Islet of Langerhans (tissue), 1 donor: ENCODE measurements at regions not wholly inside any gene's neighbourhood (a gene's known extent, or its start where the extent isn't known, plus 50 kb on each side); places are given as distances from the start of the nearest gene placed in this dataset.
"Not testable (repeated sequence)": the region's sequence is repeated elsewhere in the genome, so short reads cannot be mapped to it uniquely, and the experiment has no call there.

Experiments
- FAIRE-seq: peaks from one replicate; lab custom pipeline; 2011; peaks lifted over from hg19 to GRCh38; lab: Jason Lieb, UNC

DNA sequence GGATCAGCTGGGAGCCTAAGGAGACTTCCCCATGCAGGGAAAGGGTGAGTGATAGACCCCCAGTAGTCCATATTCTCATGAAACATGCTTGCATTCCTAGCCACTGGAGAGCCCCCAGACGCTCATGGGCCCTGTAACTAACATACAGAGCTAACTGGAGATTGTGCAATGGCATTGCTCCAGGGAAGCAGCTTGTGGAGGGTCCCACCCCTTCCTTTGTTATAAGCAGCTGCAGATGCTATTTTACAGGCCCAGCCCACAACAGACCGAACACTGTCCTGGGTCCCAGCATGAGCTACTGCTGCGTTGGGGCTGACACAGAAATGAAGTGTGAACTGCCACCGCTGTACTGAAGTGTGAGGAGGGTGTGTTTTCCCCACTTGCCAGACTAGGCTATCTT lies 1465.7 kb upstream of the DIAPH2 start:
- FAIRE-seq: no peak

- FAIRE-seq: no peak
Measured at GRCh38 chrX:95248386-95248785, 1436.3 kb upstream of the DIAPH2 start.

DNA sequence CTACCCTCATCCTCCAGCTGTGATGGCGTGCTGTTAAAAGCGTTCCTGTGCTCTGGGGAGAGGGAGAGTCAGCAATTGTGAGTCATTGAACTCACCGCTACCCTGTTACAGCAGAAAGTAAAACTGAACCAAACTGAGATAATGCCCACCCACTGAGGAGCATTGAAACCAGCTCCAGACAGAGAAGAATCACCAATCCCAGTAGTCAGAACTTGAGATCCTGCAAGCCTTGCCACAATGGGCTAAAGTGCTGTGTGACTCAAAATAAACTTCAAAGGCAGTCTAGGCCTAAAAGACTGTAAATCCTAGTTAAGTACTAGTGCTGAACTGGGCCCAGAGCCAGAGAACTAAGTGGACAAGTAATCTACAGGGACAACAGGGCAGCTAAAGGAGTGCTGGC lies 1394.2 kb upstream of the DIAPH2 start:
- FAIRE-seq: no peak

DNA sequence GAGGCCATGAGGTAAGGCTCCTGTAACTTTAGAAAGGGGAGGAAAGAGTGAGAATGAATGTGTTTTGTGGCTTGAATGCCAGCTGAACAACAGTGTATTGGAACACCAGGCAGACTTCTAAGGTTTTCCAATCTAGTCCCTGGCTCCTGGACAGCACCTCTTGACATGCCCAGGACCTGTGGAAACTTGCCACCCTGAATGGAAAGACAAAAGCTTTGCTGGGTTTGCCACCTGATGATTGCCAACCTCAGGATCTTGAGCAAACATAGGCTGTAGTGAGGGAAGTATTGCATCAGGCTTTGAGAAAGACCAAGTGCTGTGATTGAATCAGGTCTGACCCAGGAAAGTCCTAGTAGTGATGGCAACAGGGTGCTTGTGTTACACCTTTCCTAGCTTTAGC lies 1393.1 kb upstream of the DIAPH2 start:
- no peak for FAIRE-seq

GRCh38 chrX:95318882-95319281 lies 1365.8 kb upstream of the DIAPH2 start:
- FAIRE-seq: no peak

DNA sequence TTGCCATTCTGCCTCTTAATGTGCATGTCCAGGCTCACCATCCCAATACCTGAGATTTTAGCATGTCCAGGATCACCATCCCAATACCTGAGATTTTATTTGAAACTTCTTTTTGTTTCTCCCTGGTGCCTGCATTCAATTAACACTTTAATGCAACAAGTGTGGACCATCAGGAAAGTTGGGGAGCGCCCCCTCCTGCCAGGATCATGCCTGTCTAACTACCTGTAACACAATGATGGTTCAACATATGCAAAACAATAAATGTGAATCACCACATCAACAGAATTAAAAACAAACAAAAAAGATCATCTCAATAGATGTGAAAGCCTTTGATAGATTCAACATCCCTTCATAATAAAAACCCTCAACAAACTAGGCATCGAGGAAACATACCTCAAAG lies 1359.5 kb upstream of the DIAPH2 start:
- FAIRE-seq: no peak

GRCh38 chrX:95330292-95330691 lies 1354.3 kb upstream of the DIAPH2 start:
- no peak for FAIRE-seq

DNA sequence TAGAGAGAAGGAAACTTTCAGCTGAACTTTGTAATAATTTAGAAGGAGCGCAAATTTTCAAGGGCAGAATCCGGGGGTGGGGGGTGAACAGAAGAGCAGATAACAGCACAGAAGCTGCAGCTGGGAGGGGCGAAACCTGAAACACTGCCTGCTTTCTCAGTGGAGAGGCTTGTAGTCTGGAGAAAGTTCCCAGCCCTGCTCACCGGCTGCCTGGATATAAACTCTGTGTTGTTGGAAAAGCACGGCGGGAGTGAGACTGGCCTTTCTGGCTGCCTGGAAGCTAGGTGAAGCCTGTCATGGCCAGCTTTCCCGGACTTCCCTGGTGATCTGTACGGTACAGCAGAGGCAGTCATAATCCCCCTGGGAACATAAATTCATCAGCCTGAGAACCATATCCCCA lies 1352.1 kb upstream of the DIAPH2 start:
- FAIRE-seq: no peak

- peak; percentile 51 for FAIRE-seq
Measured at GRCh38 chrX:95346856-95347255, 1337.8 kb upstream of the DIAPH2 start.

DNA sequence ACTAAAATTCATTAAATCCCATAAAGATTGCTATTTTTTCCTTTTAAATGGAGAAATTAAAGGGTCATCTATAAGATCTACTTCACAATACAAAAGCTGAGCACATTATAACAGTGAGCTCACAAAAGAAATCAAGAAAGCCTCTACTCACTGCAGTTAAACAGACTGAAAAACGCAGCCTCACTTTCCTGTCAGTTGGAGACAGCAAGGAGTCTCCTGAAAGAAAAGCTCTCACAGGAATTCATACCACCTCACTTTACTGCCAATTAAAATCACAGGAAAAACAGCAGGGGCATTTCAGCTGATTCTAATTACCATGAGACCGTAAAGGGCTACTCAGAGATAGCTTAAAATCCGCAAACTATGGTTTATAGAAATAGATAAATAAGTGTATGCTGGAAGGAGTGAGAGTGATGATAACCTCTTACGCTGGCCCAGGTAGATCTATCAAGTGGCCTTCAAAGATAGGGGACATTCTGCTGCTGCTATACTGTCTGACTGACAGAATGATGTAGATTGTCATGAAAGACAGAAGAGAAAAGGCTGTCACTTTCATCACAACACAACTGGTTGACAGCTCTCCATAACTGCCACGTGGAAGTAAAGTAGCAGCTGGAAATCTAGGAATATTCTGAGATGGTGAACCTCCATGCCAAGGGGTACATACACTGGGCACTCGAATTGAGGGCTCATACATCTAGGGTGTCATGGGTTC lies 1333.7 kb upstream of the DIAPH2 start:
- FAIRE-seq: no peak

GRCh38 chrX:95367286-95367685 lies 1317.4 kb upstream of the DIAPH2 start:
- no peak for FAIRE-seq

DNA sequence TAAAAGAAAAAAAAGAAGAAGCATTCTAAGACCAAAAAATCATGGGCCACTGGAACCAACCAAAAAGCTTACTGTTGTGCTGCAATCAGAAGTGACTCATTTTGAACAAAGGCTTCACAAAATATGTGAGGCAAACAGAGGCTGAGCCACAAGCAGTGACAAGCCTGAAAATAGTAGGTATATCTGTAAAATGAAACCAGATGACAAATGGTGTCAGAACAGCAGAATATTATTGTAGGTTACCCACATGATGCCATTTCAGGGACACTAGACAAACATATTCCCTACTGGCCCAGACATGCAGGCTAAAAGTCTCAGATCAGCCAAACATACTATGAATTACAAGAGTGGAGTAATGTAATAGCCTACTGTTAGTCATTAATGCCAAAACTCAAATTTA lies 1301.8 kb upstream of the DIAPH2 start:
- no peak for FAIRE-seq

- peak; percentile 83 for FAIRE-seq
Measured at GRCh38 chrX:95383778-95384177, 1300.9 kb upstream of the DIAPH2 start.

- FAIRE-seq: no peak
Measured at GRCh38 chrX:95427389-95427788, 1257.3 kb upstream of the DIAPH2 start.

DNA sequence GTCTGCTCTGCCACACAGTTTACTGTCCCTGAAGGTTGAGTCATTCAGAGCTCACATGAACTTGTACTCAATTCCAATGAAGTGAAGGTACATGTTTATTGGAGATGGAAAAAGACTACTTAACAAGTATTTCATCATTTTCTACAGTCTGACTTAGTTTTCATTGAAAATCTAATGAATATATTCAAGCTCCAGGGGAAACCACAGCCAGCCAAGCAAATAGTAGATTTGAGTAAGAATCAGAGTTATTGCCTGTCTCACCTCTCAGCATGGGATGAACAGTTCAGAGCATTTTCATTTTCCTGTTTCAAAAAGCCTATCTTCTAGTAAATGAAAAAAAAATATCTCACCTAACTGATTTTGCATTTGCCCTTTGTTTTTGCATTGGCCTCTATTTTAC lies 1249.4 kb upstream of the DIAPH2 start:
- FAIRE-seq: no peak

DNA sequence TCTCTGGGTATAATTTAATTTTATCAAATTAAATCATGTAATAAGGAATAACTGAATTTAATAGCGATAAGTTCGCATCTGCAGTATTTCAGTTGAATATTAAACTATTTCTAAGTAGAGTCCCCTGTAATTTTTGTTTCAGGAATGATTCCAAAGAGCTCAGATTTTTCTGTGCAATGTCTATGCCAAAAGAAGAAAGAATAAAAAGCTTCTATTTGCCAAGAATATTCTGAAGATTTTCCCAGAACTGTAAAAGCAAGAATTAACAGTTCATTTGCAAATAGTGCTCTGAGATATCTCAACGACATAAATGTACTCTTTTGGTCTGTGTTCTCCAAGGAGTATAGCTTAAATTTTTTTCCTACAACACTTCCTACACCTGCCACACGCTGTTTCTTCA lies 1242.8 kb upstream of the DIAPH2 start:
- FAIRE-seq: no peak

- no peak for FAIRE-seq
Measured at GRCh38 chrX:95484781-95485180, 1199.9 kb upstream of the DIAPH2 start.

DNA sequence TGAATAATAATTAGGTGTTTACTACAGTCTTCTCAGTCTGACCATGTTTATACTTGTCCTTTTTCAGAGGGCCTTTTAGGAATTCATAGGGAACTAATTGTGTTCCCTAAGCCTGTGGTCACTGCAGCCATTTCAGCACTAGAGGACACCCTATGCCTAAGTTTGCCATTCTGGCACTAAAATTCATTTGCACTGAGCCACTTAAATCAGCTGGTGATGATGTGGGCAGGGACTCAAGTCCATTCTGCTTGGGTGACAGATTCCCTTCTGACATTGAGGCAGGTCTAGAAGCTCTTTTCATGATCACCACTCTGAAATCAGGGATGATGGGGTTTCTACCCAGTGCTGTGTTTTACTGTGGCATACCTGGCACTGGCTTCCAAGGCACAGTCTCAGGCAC lies 1178.9 kb upstream of the DIAPH2 start:
- FAIRE-seq: no peak

- FAIRE-seq: no peak
Measured at GRCh38 chrX:95509474-95509873, 1175.2 kb upstream of the DIAPH2 start.

DNA sequence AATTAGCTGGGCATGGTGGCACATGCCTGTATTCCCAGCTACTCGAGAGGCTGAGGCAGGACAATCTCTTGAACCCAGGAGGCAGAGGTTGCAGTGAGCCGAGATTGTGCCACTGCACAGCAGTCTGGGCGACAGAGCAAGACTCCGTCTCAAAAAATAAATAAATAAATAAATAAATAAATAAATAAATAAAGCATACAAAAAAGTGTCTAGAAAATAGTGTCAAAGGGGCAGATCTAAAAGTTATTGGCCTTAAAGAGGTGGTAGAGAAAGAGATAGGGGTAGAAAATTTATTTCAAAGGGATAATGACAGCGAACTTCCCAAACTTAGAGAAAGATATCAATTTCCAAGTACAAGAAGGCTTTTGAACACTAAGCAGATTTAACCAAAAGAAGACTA lies 1160.6 kb upstream of the DIAPH2 start:
- FAIRE-seq: not testable (repeated sequence)

- FAIRE-seq: no peak
Measured at GRCh38 chrX:95536111-95536510, 1148.5 kb upstream of the DIAPH2 start.

- no peak for FAIRE-seq
Measured at GRCh38 chrX:95536661-95537060, 1148.0 kb upstream of the DIAPH2 start.

DNA sequence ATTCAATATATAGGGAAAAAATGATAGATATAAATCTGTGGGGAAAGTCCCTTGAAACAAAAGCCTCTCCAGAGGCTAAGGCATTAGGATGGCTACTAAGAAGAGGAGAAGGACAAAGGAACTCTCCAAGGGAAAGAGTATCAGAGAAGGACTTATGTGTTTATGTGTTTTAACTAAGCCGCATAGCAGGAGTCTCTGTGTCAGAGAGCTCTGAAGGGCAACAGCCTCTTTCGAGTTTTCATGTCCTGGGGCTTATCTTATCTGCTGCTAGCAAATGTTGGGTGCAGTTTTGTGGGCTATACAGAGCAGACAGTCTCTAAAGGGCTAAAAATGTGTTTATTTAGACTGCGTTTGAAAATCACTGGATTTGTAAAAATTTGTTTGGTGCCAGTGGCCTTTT lies 1145.6 kb upstream of the DIAPH2 start:
- no peak for FAIRE-seq

DNA sequence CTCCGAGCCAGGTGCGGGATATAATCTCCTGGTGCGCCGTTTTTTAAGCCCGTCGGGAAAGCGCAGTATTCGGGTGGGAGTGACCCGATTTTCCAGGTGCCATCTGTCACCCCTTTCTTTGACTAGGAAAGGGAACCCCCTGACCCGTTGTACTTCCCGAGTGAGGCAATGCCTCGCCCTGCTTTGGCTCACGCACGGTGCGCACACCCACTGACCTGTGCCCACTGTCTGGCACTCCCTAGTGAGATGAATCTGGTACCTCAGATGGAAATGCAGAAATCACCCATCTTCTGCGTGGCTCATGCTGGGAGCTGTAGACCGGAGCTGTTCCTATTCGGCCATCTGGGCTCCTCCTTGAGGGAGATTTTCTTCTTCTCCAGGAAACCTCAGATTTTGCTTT lies 1135.1 kb upstream of the DIAPH2 start:
- not testable (repeated sequence) for FAIRE-seq

DNA sequence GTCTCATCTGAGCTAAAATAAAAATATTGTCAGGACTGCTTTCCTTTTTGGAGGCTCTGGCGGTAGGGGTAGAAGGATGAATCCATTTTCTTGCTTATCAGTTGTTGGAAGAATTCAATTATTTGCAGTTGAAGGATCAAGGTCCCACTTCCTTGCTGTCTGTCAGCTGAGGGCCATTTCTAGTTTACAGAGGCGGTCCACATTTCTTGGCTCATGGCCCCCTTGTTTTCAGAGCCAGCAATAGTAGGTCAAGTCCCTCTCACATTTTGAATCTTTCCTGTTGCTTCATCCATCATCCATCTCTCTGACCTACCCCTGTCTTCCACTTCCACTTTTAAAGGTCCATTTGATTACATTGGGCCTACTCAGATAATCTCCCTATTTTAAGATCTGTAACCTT lies 1099.3 kb upstream of the DIAPH2 start:
- no peak for FAIRE-seq
